ENCODE measurements at regions not wholly inside any gene's neighbourhood (a gene's known extent, or its start where the extent isn't known, plus 50 kb on each side); places are given as distances from the start of the nearest gene placed in this dataset.

DNA sequence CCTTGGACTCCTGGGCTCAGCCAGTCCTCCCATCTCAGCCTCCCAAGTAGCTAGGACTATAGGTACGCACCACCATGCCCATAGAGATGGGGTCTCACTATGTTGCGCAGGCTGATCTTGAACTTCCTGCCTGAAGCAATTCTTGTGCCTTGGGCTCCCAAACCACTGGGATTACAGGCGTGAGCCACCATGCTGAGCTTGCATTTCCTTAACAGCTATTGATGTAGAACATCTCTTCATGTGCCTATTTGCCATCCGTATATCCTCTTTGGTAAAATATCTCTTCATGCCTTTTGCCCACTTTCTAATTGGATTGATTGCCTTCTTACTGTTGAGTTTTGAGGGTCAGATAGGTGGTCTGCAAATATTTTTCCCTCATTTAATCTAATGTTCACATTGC is 208.9 kb upstream of the TLE3 start:
- intact Hi-C loops (cut with micrococcal nuclease) = no loop called here
- H4K20me1 ChIP-seq (ENCODE audit: insufficient read depth, low read length) = no peaks in the 10 kb centered on the region
- in situ Hi-C loops (cut with MboI; ENCODE audit: low sequenced_read_pairs) = no loop called here
- DNase-seq = no peak
- H3K27me3 ChIP-seq (ENCODE audit: control insufficient read depth, insufficient read depth, low read length) = peaks cover 23% of the 10 kb centered on the region
- ATAC-seq (ENCODE audit: low read depth) = no peak
- no peaks in the 10 kb centered on the region for H3K9me1 ChIP-seq (ENCODE audit: insufficient read depth, low read length)
- no peak overlapping the region for H3K4ac ChIP-seq (ENCODE audit: low read depth, low read length)
- no peak overlapping the region for H3K4me2 ChIP-seq (ENCODE audit: low read depth, low read length)
- no peak overlapping the region for H2BK20ac ChIP-seq (ENCODE audit: low read depth, low read length)
- peaks cover 2% of the 10 kb centered on the region; the same call in 1 of the 2 replicates for H3K9me3 ChIP-seq (ENCODE audit: control insufficient read depth, insufficient read depth, low read length)
- no peak overlapping the region for H4K91ac ChIP-seq (ENCODE audit: insufficient read depth, low read depth, low read length)
- dilution Hi-C loops (cut with HindIII; ENCODE audit: low sequenced_read_pairs, unreplicated experiment) = no loop called here
- H3K14ac ChIP-seq (replicated peaks; ENCODE audit: low read depth, low read length) = no peak overlapping the region
- H3K79me1 ChIP-seq (ENCODE audit: low read depth in 1 of 2, low read length in 2 of 2) = no peaks in the 10 kb centered on the region
- no peak overlapping the region for H2AFZ ChIP-seq (replicated peaks; ENCODE audit: low read length, poor library complexity)
- H3K27ac ChIP-seq (ENCODE audit: insufficient read depth, low read length) = no peak overlapping the region
- H4K5ac ChIP-seq (ENCODE audit: low read depth, low read length) = no peak overlapping the region
- no peaks in the 10 kb centered on the region; the same call in 1 of the 2 replicates for H3K4me1 ChIP-seq (ENCODE audit: control insufficient read depth, insufficient read depth, low read length)
- H4K8ac ChIP-seq (ENCODE audit: low read depth in 2 of 2, low read length in 2 of 2) = no peak overlapping the region
- TF ChIP-seq MAFK (IDR thresholded peaks at IDR 0.05; ENCODE audit: low read depth, low read length) (no peak), SMC3 (IDR thresholded peaks at IDR 0.05; ENCODE audit: low read depth, low read length) (no peak), BHLHE40 (IDR thresholded peaks at IDR 0.05; ENCODE audit: low read depth, low read length) (no peak), USF2 (IDR thresholded peaks at IDR 0.05; ENCODE audit: low read depth, low read length) (no peak), RAD21 (IDR thresholded peaks at IDR 0.05; ENCODE audit: low read length) (no peak), CHD1 (IDR thresholded peaks at IDR 0.05; ENCODE audit: low read depth, low read length) (no peak), RFX5 (IDR thresholded peaks at IDR 0.05; ENCODE audit: low read depth, low read length) (no peak), POLR2A (IDR thresholded peaks at IDR 0.05; ENCODE audit: low read depth, low read length) (no peak), MAZ (IDR thresholded peaks at IDR 0.05; ENCODE audit: borderline replicate concordance, low read depth, low read length) (no peak), CEBPB (IDR thresholded peaks at IDR 0.05; ENCODE audit: low read depth, low read length) (no peak), ELK1 (IDR thresholded peaks at IDR 0.05; ENCODE audit: borderline replicate concordance, low read depth, low read length) (no peak), NFE2L2 (IDR thresholded peaks at IDR 0.05; ENCODE audit: low read depth, low read length) (no peak), RCOR1 (IDR thresholded peaks at IDR 0.05; ENCODE audit: insufficient replicate concordance, low read length) (no peak), MXI1 (IDR thresholded peaks at IDR 0.05; ENCODE audit: borderline replicate concordance, low read depth, low read length) (no peak), FOS (IDR thresholded peaks at IDR 0.05; ENCODE audit: low read depth, low read length) (no peak)
- TF ChIP-seq, protein P1, sequence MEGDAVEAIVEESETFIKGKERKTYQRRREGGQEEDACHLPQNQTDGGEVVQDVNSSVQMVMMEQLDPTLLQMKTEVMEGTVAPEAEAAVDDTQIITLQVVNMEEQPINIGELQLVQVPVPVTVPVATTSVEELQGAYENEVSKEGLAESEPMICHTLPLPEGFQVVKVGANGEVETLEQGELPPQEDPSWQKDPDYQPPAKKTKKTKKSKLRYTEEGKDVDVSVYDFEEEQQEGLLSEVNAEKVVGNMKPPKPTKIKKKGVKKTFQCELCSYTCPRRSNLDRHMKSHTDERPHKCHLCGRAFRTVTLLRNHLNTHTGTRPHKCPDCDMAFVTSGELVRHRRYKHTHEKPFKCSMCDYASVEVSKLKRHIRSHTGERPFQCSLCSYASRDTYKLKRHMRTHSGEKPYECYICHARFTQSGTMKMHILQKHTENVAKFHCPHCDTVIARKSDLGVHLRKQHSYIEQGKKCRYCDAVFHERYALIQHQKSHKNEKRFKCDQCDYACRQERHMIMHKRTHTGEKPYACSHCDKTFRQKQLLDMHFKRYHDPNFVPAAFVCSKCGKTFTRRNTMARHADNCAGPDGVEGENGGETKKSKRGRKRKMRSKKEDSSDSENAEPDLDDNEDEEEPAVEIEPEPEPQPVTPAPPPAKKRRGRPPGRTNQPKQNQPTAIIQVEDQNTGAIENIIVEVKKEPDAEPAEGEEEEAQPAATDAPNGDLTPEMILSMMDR (conservative IDR thresholded peaks at IDR 0.05; ENCODE audit: low read depth, low read length) = no peak
- H2AK9ac ChIP-seq (replicated peaks; ENCODE audit: low read depth, low read length, poor library complexity) = no peak overlapping the region
- no CpG with 5 or more reads among the region's 4 CpGs for WGBS, 2 experiments (ENCODE audit: extremely low coverage in 2 of 2, insufficient read length in 1 of 2)
- no peak overlapping the region for H2BK15ac ChIP-seq (ENCODE audit: low read depth, low read length)
- no peak overlapping the region for H3K23ac ChIP-seq (ENCODE audit: low read depth, low read length)
- no peaks in the 10 kb centered on the region for H3K36me3 ChIP-seq (ENCODE audit: control insufficient read depth, insufficient read depth, low read length)
- no peak overlapping the region for H2BK5ac ChIP-seq (ENCODE audit: low read depth, low read length, poor library complexity, severe bottlenecking)
- CTCF ChIA-PET = interaction anchor here (0.6 kb wide), 1 partner anchor 13 kb away, joined by 3 read pairs; no protein-coding TSS in a partner anchor
- BruUV-seq (replicated peaks) = no TSS peak
- no peak overlapping the region for H3K9ac ChIP-seq (ENCODE audit: low read depth, low read length)
- no peak overlapping the region for H3K56ac ChIP-seq (ENCODE audit: extremely low read depth, insufficient read depth, low read length)
- H2BK120ac ChIP-seq (ENCODE audit: low read depth, low read length) = no peak overlapping the region
- H2AK5ac ChIP-seq (ENCODE audit: low read depth, low read length) = no peak overlapping the region
- no peak overlapping the region for H3K18ac ChIP-seq (ENCODE audit: low read depth, low read length)
- H3K4me3 ChIP-seq (ENCODE audit: insufficient read depth, low read depth, low read length) = no peak overlapping the region
- POLR2A ChIA-PET (ENCODE audit: unreplicated experiment) = no interaction called here
